Tibial nerve (tissue), 3 donors: ENCODE measurements at regions not wholly inside any gene's neighbourhood (a gene's known extent, or its start where the extent isn't known, plus 50 kb on each side); places are given as distances from the start of the nearest gene placed in this dataset.

ENCODE experiments used
- POLR2A ChIP-seq, 2 donors: fragments of 450-650 bp; IDR thresholded peaks; one replicate each; pipeline ENCODE4 v1.6.1; 2017; ENCODE audit warnings: antibody characterized with exemption in 2 of 2, mild to moderate bottlenecking in 2 of 2, moderate library complexity in 2 of 2
- TF ChIP-seq, protein P1 (sequence below), 5 experiments: fragments of 200-600 bp in 3 of 5; fragments of 450-650 bp in 2 of 5; sonication (generic) in 3 of 5; IDR thresholded peaks; one replicate each; pipeline ENCODE4 v1.5.1; 2016 to 2019; ENCODE audit warnings: antibody characterized with exemption in 5 of 5, mild to moderate bottlenecking in 3 of 5, moderate library complexity in 2 of 5

GRCh38 chr13:31675440-31675953 lies 63.8 kb upstream of the RXFP2 start:
- TF ChIP-seq, protein P1, sequence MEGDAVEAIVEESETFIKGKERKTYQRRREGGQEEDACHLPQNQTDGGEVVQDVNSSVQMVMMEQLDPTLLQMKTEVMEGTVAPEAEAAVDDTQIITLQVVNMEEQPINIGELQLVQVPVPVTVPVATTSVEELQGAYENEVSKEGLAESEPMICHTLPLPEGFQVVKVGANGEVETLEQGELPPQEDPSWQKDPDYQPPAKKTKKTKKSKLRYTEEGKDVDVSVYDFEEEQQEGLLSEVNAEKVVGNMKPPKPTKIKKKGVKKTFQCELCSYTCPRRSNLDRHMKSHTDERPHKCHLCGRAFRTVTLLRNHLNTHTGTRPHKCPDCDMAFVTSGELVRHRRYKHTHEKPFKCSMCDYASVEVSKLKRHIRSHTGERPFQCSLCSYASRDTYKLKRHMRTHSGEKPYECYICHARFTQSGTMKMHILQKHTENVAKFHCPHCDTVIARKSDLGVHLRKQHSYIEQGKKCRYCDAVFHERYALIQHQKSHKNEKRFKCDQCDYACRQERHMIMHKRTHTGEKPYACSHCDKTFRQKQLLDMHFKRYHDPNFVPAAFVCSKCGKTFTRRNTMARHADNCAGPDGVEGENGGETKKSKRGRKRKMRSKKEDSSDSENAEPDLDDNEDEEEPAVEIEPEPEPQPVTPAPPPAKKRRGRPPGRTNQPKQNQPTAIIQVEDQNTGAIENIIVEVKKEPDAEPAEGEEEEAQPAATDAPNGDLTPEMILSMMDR (IDR thresholded peaks at IDR 0.05): no peak
- no peak for TF ChIP-seq POLR2A (IDR thresholded peaks at IDR 0.05)
